ENCODE measurements at regions not wholly inside any gene's neighbourhood (a gene's known extent, or its start where the extent isn't known, plus 50 kb on each side); places are given as distances from the start of the nearest gene placed in this dataset.

DNA sequence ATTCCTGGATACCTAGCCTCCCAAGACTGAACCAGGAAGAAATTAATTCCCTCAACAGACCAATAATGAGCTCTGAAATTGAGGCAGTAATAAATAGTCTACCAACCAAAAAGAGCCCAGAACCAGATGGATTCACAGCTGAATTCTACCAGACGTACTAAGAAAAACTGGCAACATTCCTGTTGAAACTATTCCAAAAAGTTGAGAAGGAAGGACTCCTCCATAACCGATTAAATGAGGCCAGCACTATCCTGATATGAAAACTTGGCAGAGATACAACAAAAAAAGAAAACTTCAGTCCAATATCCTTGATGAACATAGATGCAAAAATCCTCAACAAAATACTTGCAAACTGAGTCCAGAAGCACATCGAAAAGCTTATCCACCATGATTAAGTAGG lies 392.5 kb upstream of the GRAMD2B start:
- Histone ChIP-seq H3K14ac (ENCODE audit: low read length) (no peak overlapping the region), H2AFZ (ENCODE audit: insufficient read depth, low read length, poor library complexity) (no peak overlapping the region), H3K18ac (ENCODE audit: low read length) (no peak overlapping the region), H3K27ac (ENCODE audit: low read depth, low read length) (no peak overlapping the region), H2BK12ac (ENCODE audit: low read length) (no peak overlapping the region), H3K27me3 (ENCODE audit: insufficient read depth, low read length) (no peaks in the 10 kb centered on the region), H3K23ac (ENCODE audit: low read length) (no peak overlapping the region), H3K4me2 (ENCODE audit: low read length) (no peak overlapping the region), H3K9ac (ENCODE audit: low read length) (no peak overlapping the region), H4K12ac (ENCODE audit: low read depth, low read length) (no peak overlapping the region), H3K4me3 (ENCODE audit: low read depth, low read length) (no peak overlapping the region), H3K79me2 (ENCODE audit: control insufficient read depth, insufficient read depth, low read length, poor library complexity) (no peaks in the 10 kb centered on the region), H4K91ac (ENCODE audit: low read depth, low read length) (no peak overlapping the region), H3K36me3 (ENCODE audit: control insufficient read depth in 1 of 2, insufficient read depth in 2 of 2, low read length in 2 of 2) (no peaks in the 10 kb centered on the region), H3K4ac (ENCODE audit: low read depth, low read length) (no peak overlapping the region), H2BK120ac (ENCODE audit: insufficient read depth, low read length, poor library complexity) (no peak overlapping the region), H3K4me1 (ENCODE audit: control insufficient read depth in 1 of 2, insufficient read depth in 2 of 2, low read length in 2 of 2) (no peaks in the 10 kb centered on the region), H2AK5ac (ENCODE audit: low read length) (no peak overlapping the region), H3K9me3 (ENCODE audit: insufficient read depth, low read depth, low read length) (peaks cover 7% of the 10 kb centered on the region), H4K8ac (ENCODE audit: low read depth, low read length) (no peak overlapping the region), H2BK5ac (ENCODE audit: low read depth, low read length, poor library complexity) (no peak overlapping the region), H3K79me1 (ENCODE audit: low read length) (no peaks in the 10 kb centered on the region)
- no CpG with 5 or more reads among the region's 3 CpGs for WGBS (ENCODE audit: extremely low coverage, insufficient coverage, insufficient read length)
- no peak for DNase-seq

DNA sequence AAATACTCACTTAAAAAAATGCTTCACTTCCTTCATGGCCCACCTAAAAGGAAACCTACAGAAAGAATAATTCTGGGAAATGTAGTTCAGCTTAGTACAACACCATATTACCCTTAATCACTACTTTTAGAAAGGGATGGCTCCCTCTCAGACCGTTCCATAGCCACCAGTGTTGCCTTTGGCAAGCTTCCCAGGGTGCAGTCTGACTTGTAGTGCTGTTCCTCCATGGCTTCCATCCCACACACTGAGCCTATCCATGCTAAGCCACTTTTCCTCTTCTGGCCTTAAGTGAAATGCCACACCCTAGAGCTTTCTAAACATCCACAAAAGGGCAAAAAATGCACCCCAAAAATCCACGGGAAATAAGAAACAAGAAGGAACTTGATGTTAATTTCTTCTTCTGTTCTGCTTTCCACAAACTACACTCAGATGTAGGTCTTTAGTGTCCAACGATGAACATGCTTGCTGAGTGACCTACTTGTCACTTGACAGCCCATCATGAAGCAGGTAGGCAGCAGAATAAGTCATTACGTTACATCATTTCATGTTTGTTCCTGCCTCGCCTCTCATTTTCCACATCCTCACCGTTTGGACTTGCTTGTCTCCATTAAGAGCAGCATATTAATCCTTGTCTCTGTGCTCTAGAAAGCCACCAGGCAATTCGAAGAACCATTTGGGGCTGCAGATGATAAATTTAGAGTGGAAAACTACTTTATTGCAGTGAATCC lies 391.1 kb upstream of the GRAMD2B start:
- H3K27me3 ChIP-seq (ENCODE audit: insufficient read depth, low read length): no peaks in the 10 kb centered on the region
- no CpG with 5 or more reads among the region's 7 CpGs for WGBS (ENCODE audit: extremely low coverage, insufficient coverage, insufficient read length)

DNA sequence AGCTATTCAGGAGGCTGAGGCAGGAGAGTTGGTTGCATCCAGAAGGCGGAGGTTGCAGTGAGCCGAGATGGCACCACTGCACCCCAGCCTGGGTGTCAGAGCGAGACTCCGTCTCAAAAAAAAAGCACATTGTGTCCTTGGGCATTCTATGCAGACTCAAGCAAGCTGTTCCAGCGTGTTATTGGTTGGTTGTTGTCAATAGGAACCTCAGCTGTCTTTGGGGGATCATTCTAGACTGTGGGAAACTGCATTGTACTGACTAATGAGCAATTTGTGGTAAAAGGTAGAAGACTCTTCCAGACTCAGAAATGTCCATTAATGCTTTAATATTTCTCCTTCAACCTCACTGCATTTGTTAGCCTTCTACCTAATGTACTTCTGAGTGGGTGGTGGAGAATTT lies 379.5 kb upstream of the GRAMD2B start:
- no peak overlapping the region for H4K91ac ChIP-seq (ENCODE audit: low read depth, low read length)
- H3K23ac ChIP-seq (ENCODE audit: low read length): no peak overlapping the region
- no peak overlapping the region for H3K18ac ChIP-seq (ENCODE audit: low read length)
- H3K4me2 ChIP-seq (ENCODE audit: low read length): no peak overlapping the region
- H4K8ac ChIP-seq (ENCODE audit: low read depth, low read length): no peak overlapping the region
- H2BK120ac ChIP-seq (ENCODE audit: insufficient read depth, low read length, poor library complexity): no peak overlapping the region
- H3K79me2 ChIP-seq (ENCODE audit: control insufficient read depth, insufficient read depth, low read length, poor library complexity): no peaks in the 10 kb centered on the region
- H3K9me3 ChIP-seq (ENCODE audit: insufficient read depth, low read depth, low read length): no peaks in the 10 kb centered on the region
- H2AK5ac ChIP-seq (ENCODE audit: low read length): no peak overlapping the region
- H3K4me1 ChIP-seq (ENCODE audit: control insufficient read depth in 1 of 2, insufficient read depth in 2 of 2, low read length in 2 of 2): peaks cover 0 to 3% of the 10 kb centered on the region in 2 experiments
- no peak overlapping the region for H3K4me3 ChIP-seq (ENCODE audit: low read depth, low read length)
- DNase-seq: no peak
- peak overlapping the region; percentile 44 for H3K27ac ChIP-seq (ENCODE audit: low read depth, low read length)
- no peak overlapping the region for H3K14ac ChIP-seq (ENCODE audit: low read length)
- H3K36me3 ChIP-seq (ENCODE audit: control insufficient read depth in 1 of 2, insufficient read depth in 2 of 2, low read length in 2 of 2): no peaks in the 10 kb centered on the region
- H3K9ac ChIP-seq (ENCODE audit: low read length): no peak overlapping the region
- H4K12ac ChIP-seq (ENCODE audit: low read depth, low read length): no peak overlapping the region
- no CpG with 5 or more reads among the region's 5 CpGs for WGBS (ENCODE audit: extremely low coverage, insufficient coverage, insufficient read length)
- H3K27me3 ChIP-seq (ENCODE audit: insufficient read depth, low read length): no peaks in the 10 kb centered on the region
- H3K79me1 ChIP-seq (ENCODE audit: low read length): no peaks in the 10 kb centered on the region
- no peak overlapping the region for H2AFZ ChIP-seq (ENCODE audit: insufficient read depth, low read length, poor library complexity)
- H2BK12ac ChIP-seq (ENCODE audit: low read length): no peak overlapping the region
- no peak overlapping the region for H2BK5ac ChIP-seq (ENCODE audit: low read depth, low read length, poor library complexity)
- no peak overlapping the region for H3K4ac ChIP-seq (ENCODE audit: low read depth, low read length)

More for the DNA sequence above, 391.1 kb upstream of the GRAMD2B start:
- H2BK120ac ChIP-seq (ENCODE audit: insufficient read depth, low read length, poor library complexity): no peak overlapping the region
- no peak overlapping the region for H3K14ac ChIP-seq (ENCODE audit: low read length)
- H3K79me2 ChIP-seq (ENCODE audit: control insufficient read depth, insufficient read depth, low read length, poor library complexity): no peaks in the 10 kb centered on the region
- H3K79me1 ChIP-seq (ENCODE audit: low read length): no peaks in the 10 kb centered on the region
- no peak overlapping the region for H4K8ac ChIP-seq (ENCODE audit: low read depth, low read length)
- H3K4me2 ChIP-seq (ENCODE audit: low read length): no peak overlapping the region
- DNase-seq: no peak
- no peak overlapping the region for H2AK5ac ChIP-seq (ENCODE audit: low read length)
- no peak overlapping the region for H2BK5ac ChIP-seq (ENCODE audit: low read depth, low read length, poor library complexity)
- no peak overlapping the region for H3K27ac ChIP-seq (ENCODE audit: low read depth, low read length)
- no peak overlapping the region for H2AFZ ChIP-seq (ENCODE audit: insufficient read depth, low read length, poor library complexity)
- no peak overlapping the region for H3K4me3 ChIP-seq (ENCODE audit: low read depth, low read length)
- H3K9me3 ChIP-seq (ENCODE audit: insufficient read depth, low read depth, low read length): peaks cover 7% of the 10 kb centered on the region
- H3K4me1 ChIP-seq (ENCODE audit: control insufficient read depth in 1 of 2, insufficient read depth in 2 of 2, low read length in 2 of 2): no peaks in the 10 kb centered on the region
- H3K9ac ChIP-seq (ENCODE audit: low read length): no peak overlapping the region
- H2BK12ac ChIP-seq (ENCODE audit: low read length): no peak overlapping the region
- H3K4ac ChIP-seq (ENCODE audit: low read depth, low read length): no peak overlapping the region
- no peak overlapping the region for H3K23ac ChIP-seq (ENCODE audit: low read length)
- no peaks in the 10 kb centered on the region for H3K36me3 ChIP-seq (ENCODE audit: control insufficient read depth in 1 of 2, insufficient read depth in 2 of 2, low read length in 2 of 2)
- no peak overlapping the region for H3K18ac ChIP-seq (ENCODE audit: low read length)
- H4K12ac ChIP-seq (ENCODE audit: low read depth, low read length): no peak overlapping the region
- H4K91ac ChIP-seq (ENCODE audit: low read depth, low read length): no peak overlapping the region

DNA sequence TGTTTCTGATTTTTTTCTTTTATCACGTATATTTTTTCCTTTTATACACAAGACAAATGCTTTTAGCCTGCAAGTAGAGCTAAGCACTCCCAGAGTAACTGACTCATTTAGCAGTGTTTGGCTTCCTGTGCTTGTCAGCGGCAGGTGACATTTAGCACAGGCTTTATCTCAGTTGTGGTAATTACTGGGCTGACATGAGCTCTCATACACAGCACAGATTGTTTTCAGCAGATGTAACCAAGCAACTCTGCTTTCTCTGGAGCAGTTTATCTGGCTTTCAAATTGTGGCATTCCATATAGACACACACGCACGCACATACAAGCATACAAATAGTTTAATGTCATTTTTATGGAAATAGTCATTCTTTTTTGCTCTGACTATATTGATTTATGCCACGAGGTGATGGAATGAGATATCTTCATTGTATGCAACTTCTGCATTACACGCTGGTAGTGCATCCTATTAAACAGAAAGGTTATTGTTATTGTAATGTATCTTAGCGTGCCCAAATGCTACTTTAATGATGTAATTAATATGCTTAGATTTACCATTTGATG lies 379.0 kb upstream of the GRAMD2B start:
- no peak overlapping the region for H4K12ac ChIP-seq (ENCODE audit: low read depth, low read length)
- DNase-seq: peak; percentile 27 to 62
- H2BK5ac ChIP-seq (ENCODE audit: low read depth, low read length, poor library complexity): no peak overlapping the region

More for the DNA sequence above, 379.0 kb upstream of the GRAMD2B start:
- Histone ChIP-seq H3K23ac (ENCODE audit: low read length) (no peak overlapping the region), H4K91ac (ENCODE audit: low read depth, low read length) (no peak overlapping the region), H3K14ac (ENCODE audit: low read length) (no peak overlapping the region), H3K27ac (ENCODE audit: low read depth, low read length) (no peak overlapping the region), H2BK12ac (ENCODE audit: low read length) (no peak overlapping the region), H4K8ac (ENCODE audit: low read depth, low read length) (no peak overlapping the region), H3K4ac (ENCODE audit: low read depth, low read length) (no peak overlapping the region), H2AK5ac (ENCODE audit: low read length) (no peak overlapping the region), H2BK120ac (ENCODE audit: insufficient read depth, low read length, poor library complexity) (no peak overlapping the region), H3K18ac (ENCODE audit: low read length) (no peak overlapping the region), H3K9me3 (ENCODE audit: insufficient read depth, low read depth, low read length) (no peaks in the 10 kb centered on the region), H3K4me3 (ENCODE audit: low read depth, low read length) (no peak overlapping the region), H3K9ac (ENCODE audit: low read length) (no peak overlapping the region), H3K27me3 (ENCODE audit: insufficient read depth, low read length) (no peaks in the 10 kb centered on the region), H2AFZ (ENCODE audit: insufficient read depth, low read length, poor library complexity) (no peak overlapping the region), H3K4me1 (ENCODE audit: control insufficient read depth in 1 of 2, insufficient read depth in 2 of 2, low read length in 2 of 2) (peaks cover 0 to 3% of the 10 kb centered on the region in 2 experiments), H3K79me1 (ENCODE audit: low read length) (no peaks in the 10 kb centered on the region), H3K4me2 (ENCODE audit: low read length) (no peak overlapping the region), H3K79me2 (ENCODE audit: control insufficient read depth, insufficient read depth, low read length, poor library complexity) (no peaks in the 10 kb centered on the region), H3K36me3 (ENCODE audit: control insufficient read depth in 1 of 2, insufficient read depth in 2 of 2, low read length in 2 of 2) (no peaks in the 10 kb centered on the region)
- no CpG with 5 or more reads among the region's 7 CpGs for WGBS (ENCODE audit: extremely low coverage, insufficient coverage, insufficient read length)
